IMR-90 (cell line): ENCODE measurements at regions not wholly inside any gene's neighbourhood (a gene's known extent, or its start where the extent isn't known, plus 50 kb on each side); places are given as distances from the start of the nearest gene placed in this dataset.

Experiments
- ATAC-seq: fragments of 200-7000 bp; cut with Tn5 transposase; 2 replicates; pipeline ENCODE4 v1.9.1; 2020; ENCODE audit warnings: low read depth, mild to moderate bottlenecking, moderate library complexity
- BruUV-seq: library from RNA; stranded (reverse); fragments of 400-500 nt; replicated peaks from 2 replicates; lab custom pipeline; 2021; lab: Mats Ljungman, UMichigan
- CTCF ChIA-PET: fragments of 300-600 bp; formaldehyde crosslinking; extraction: SDS; loops from one replicate; lab custom pipeline; 2021; ENCODE audit warnings: antibody characterized with exemption; lab: Yijun Ruan, JAX
- POLR2A ChIA-PET: fragments of 300-600 bp; sonication (Branson Sonifier 250); formaldehyde crosslinking; loops from one replicate; lab custom pipeline; 2022; ENCODE audit warnings: antibody characterized with exemption; ENCODE audit not compliant: unreplicated experiment; lab: Charles Lee
- DNase-seq: peaks from one replicate; pipeline ENCODE4 v3.0.0; 2013
- H2AFZ ChIP-seq: replicated peaks from 2 replicates; pipeline ENCODE3; 2013; ENCODE audit warnings: low read length, mild to moderate bottlenecking; ENCODE audit not compliant: poor library complexity
- H2AK5ac ChIP-seq: 2 replicates; pipeline ENCODE4 v1.6.1; 2013; ENCODE audit warnings: low read depth, low read length, inconsistent platforms
- H2AK9ac ChIP-seq: replicated peaks from 2 replicates; pipeline ENCODE3; 2013; ENCODE audit warnings: mild to moderate bottlenecking, low read depth, low read length, moderate library complexity; ENCODE audit not compliant: poor library complexity
- H2BK120ac ChIP-seq: 2 replicates; pipeline ENCODE4 v1.6.1; 2013; ENCODE audit warnings: low read depth, low read length, inconsistent platforms
- H2BK15ac ChIP-seq: 3 replicates; pipeline ENCODE4 v1.6.1; 2013; ENCODE audit warnings: low read depth, low read length, inconsistent platforms
- H2BK20ac ChIP-seq: 2 replicates; pipeline ENCODE4 v1.6.1; 2013; ENCODE audit warnings: low read depth, mild to moderate bottlenecking, inconsistent platforms, low read length, moderate library complexity
- H2BK5ac ChIP-seq: 2 replicates; pipeline ENCODE4 v1.6.1; 2013; ENCODE audit warnings: mild to moderate bottlenecking, low read depth, low read length, inconsistent platforms; ENCODE audit not compliant: poor library complexity, severe bottlenecking
- H3K14ac ChIP-seq: replicated peaks from 2 replicates; pipeline ENCODE4 v1.6.1; 2013; ENCODE audit warnings: low read depth, low read length, inconsistent platforms
- H3K18ac ChIP-seq: 2 replicates; pipeline ENCODE4 v1.6.1; 2013; ENCODE audit warnings: low read depth, low read length, control low read depth
- H3K23ac ChIP-seq: 2 replicates; pipeline ENCODE4 v1.6.1; 2013; ENCODE audit warnings: low read depth, low read length, inconsistent platforms
- H3K27ac ChIP-seq: 2 replicates; pipeline ENCODE4 v1.5.1; 2013; ENCODE audit warnings: mild to moderate bottlenecking, control low read depth, low read length; ENCODE audit not compliant: insufficient read depth
- H3K27me3 ChIP-seq: 2 replicates; pipeline ENCODE4 v1.6.1; 2013; ENCODE audit warnings: low read length; ENCODE audit not compliant: control insufficient read depth, insufficient read depth
- H3K36me3 ChIP-seq: 2 replicates; pipeline ENCODE4 v1.6.1; 2013; ENCODE audit warnings: low read length, mixed read lengths; ENCODE audit not compliant: control insufficient read depth, insufficient read depth
- H3K4ac ChIP-seq: 2 replicates; pipeline ENCODE4 v1.6.1; 2013; ENCODE audit warnings: low read depth, low read length, inconsistent platforms
- H3K4me1 ChIP-seq: 2 replicates; pipeline ENCODE4 v1.6.1; 2013; ENCODE audit warnings: low read length, mixed read lengths; ENCODE audit not compliant: control insufficient read depth, insufficient read depth
- H3K4me2 ChIP-seq: 2 replicates; pipeline ENCODE4 v1.6.1; 2013; ENCODE audit warnings: low read depth, mild to moderate bottlenecking, control low read depth, low read length, moderate library complexity
- H3K4me3 ChIP-seq: 2 replicates; pipeline ENCODE4 v1.5.1; 2013; ENCODE audit warnings: low read depth, mild to moderate bottlenecking, control low read depth, low read length, moderate library complexity; ENCODE audit not compliant: insufficient read depth
- H3K56ac ChIP-seq: 2 replicates; pipeline ENCODE4 v1.6.1; 2013; ENCODE audit warnings: low read length, inconsistent platforms; ENCODE audit not compliant: insufficient read depth; ENCODE audit errors: extremely low read depth
- H3K79me1 ChIP-seq, 2 experiments: 2 replicates each; pipeline ENCODE4 v1.6.1; 2013; ENCODE audit warnings: low read length in 2 of 2, inconsistent platforms in 1 of 2, low read depth in 1 of 2
- H3K9ac ChIP-seq: 2 replicates; pipeline ENCODE4 v1.6.1; 2013; ENCODE audit warnings: low read depth, low read length, control low read depth
- H3K9me1 ChIP-seq: 2 replicates; pipeline ENCODE4 v1.6.1; 2013; ENCODE audit warnings: low read length, inconsistent platforms; ENCODE audit not compliant: insufficient read depth
- H3K9me3 ChIP-seq: 2 replicates; pipeline ENCODE4 v1.6.1; 2013; ENCODE audit warnings: low read length; ENCODE audit not compliant: control insufficient read depth, insufficient read depth
- H4K20me1 ChIP-seq: 2 replicates; pipeline ENCODE4 v1.6.1; 2013; ENCODE audit warnings: low read length, inconsistent platforms; ENCODE audit not compliant: insufficient read depth
- H4K5ac ChIP-seq: 2 replicates; pipeline ENCODE4 v1.6.1; 2013; ENCODE audit warnings: mild to moderate bottlenecking, low read depth, low read length, control low read depth
- H4K8ac ChIP-seq, 2 experiments: 2 replicates each; pipeline ENCODE4 v1.6.1; 2013; ENCODE audit warnings: low read depth in 2 of 2, low read length in 2 of 2, control low read depth in 1 of 2, inconsistent platforms in 1 of 2
- H4K91ac ChIP-seq: 2 replicates; pipeline ENCODE4 v1.6.1; 2013; ENCODE audit warnings: low read depth, low read length, inconsistent platforms; ENCODE audit not compliant: insufficient read depth
- BHLHE40 ChIP-seq: fragments of 150-350 bp; IDR thresholded peaks from 2 replicates; pipeline ENCODE4 v1.6.1; 2016; ENCODE audit warnings: mild to moderate bottlenecking, low read depth, low read length
- CHD1 ChIP-seq: IDR thresholded peaks from 2 replicates; pipeline ENCODE4 v1.6.1; 2012; ENCODE audit warnings: low read depth, low read length, improper control_type of control experiment
- FOS ChIP-seq: fragments of 150-350 bp; IDR thresholded peaks from 2 replicates; pipeline ENCODE4 v1.6.1; 2016; ENCODE audit warnings: low read depth, low read length
- MAFK ChIP-seq: IDR thresholded peaks from 2 replicates; pipeline ENCODE4 v1.6.1; 2012; ENCODE audit warnings: low read depth, low read length, improper control_type of control experiment
- MAZ ChIP-seq: IDR thresholded peaks from 2 replicates; pipeline ENCODE4 v1.6.1; 2012; ENCODE audit warnings: low read depth, mild to moderate bottlenecking, low read length, improper control_type of control experiment, moderate library complexity, borderline replicate concordance
- NFE2L2 ChIP-seq: fragments of 150-350 bp; IDR thresholded peaks from 2 replicates; pipeline ENCODE4 v1.6.1; 2016; ENCODE audit warnings: low read depth, mild to moderate bottlenecking, low read length
- WGBS, 2 experiments: methylation state at CpG; one replicate each; pipeline versions ENCODE4 v1.1.5 to v1.1.7; 2013; ENCODE audit warnings: missing lambda C conversion rate in 2 of 2; ENCODE audit not compliant: insufficient read length in 1 of 2; ENCODE audit errors: extremely low coverage in 2 of 2; 5-methylcytosine and 5-hydroxymethylcytosine counted together
- dilution Hi-C: fragments of 300-500 bp; cut with HindIII; formaldehyde crosslinking; loops from one replicate; pipeline ENCODE4 v1.14.3; 2018; ENCODE audit warnings: low sequenced_read_pairs; ENCODE audit not compliant: unreplicated experiment
- in situ Hi-C: fragments of 300-500 bp; cut with MboI; formaldehyde crosslinking; loops from 3 replicates; pipeline ENCODE4 v1.14.3; 2019; ENCODE audit warnings: low sequenced_read_pairs, inconsistent platforms, mixed read lengths
- intact Hi-C: fragments of 100-400 bp; cut with micrococcal nuclease; formaldehyde crosslinking; loops from 2 replicates; pipeline ENCODE4 v1.10.0; 2022

GRCh38 chr1:14108356-14109275, 408.6 kb downstream of the PRDM2 start:
- no peak overlapping the region for H3K9ac ChIP-seq
- no peak overlapping the region for H2BK20ac ChIP-seq
- DNase-seq: no peak
- H3K27me3 ChIP-seq: no peaks in the 10 kb centered on the region
- H3K14ac ChIP-seq: no peak overlapping the region
- H2AK5ac ChIP-seq: no peak overlapping the region
- H4K91ac ChIP-seq: no peak overlapping the region
- no peak overlapping the region for H3K18ac ChIP-seq
- no peak for TF ChIP-seq BHLHE40
- TF ChIP-seq NFE2L2: no peak
- no peak for TF ChIP-seq FOS
- TF ChIP-seq MAZ: no peak
- no peak for TF ChIP-seq CHD1
- TF ChIP-seq MAFK: no peak
- no peak overlapping the region for H4K8ac ChIP-seq
- no peaks in the 10 kb centered on the region for H3K9me1 ChIP-seq
- H2BK120ac ChIP-seq: no peak overlapping the region
- BruUV-seq: no TSS peak
- intact Hi-C loops (no loop called here), in situ Hi-C loops (no loop called here), dilution Hi-C loops (no loop called here)
- POLR2A ChIA-PET: no interaction called here
- H2BK5ac ChIP-seq: no peak overlapping the region
- no peaks in the 10 kb centered on the region for H4K20me1 ChIP-seq
- no peaks in the 10 kb centered on the region for H3K36me3 ChIP-seq
- H3K4me3 ChIP-seq: no peak overlapping the region
- H3K9me3 ChIP-seq: peaks cover 13% of the 10 kb centered on the region
- no peak overlapping the region for H3K27ac ChIP-seq
- H3K23ac ChIP-seq: no peak overlapping the region
- no peak overlapping the region for H2AFZ ChIP-seq
- no peak overlapping the region for H3K4ac ChIP-seq
- no peak overlapping the region for H4K5ac ChIP-seq
- H3K79me1 ChIP-seq: no peaks in the 10 kb centered on the region
- no peak for ATAC-seq
- 32% methylated on average over 8 of the region's 14 CpGs; no CpG with 5 or more reads in 1 of the 2 experiments for WGBS, 2 experiments
- CTCF ChIA-PET: no interaction called here
- H3K56ac ChIP-seq: no peak overlapping the region
- H3K4me1 ChIP-seq: no peaks in the 10 kb centered on the region
- H2BK15ac ChIP-seq: no peak overlapping the region
- no peak overlapping the region for H2AK9ac ChIP-seq
- no peak overlapping the region for H3K4me2 ChIP-seq
